Thyroid gland (tissue), 4 donors: ENCODE measurements at regions not wholly inside any gene's neighbourhood (a gene's known extent, or its start where the extent isn't known, plus 50 kb on each side); places are given as distances from the start of the nearest gene placed in this dataset.

ENCODE experiments used
- POLR2A ChIP-seq, 2 donors: fragments of 450-650 bp; IDR thresholded peaks; one replicate each; pipeline ENCODE4 v1.6.1; 2017; ENCODE audit warnings: antibody characterized with exemption in 2 of 2, mild to moderate bottlenecking in 2 of 2, moderate library complexity in 1 of 2
- TF ChIP-seq, protein P1 (sequence below), 6 experiments: fragments of 200-600 bp in 3 of 6; fragments of 450-650 bp in 3 of 6; sonication (generic) in 3 of 6; IDR thresholded peaks; one replicate each; pipeline ENCODE4 v1.5.1; 2016 to 2019; ENCODE audit warnings: antibody characterized with exemption in 6 of 6, mild to moderate bottlenecking in 2 of 6, inconsistent platforms in 1 of 6, moderate library complexity in 1 of 6

DNA sequence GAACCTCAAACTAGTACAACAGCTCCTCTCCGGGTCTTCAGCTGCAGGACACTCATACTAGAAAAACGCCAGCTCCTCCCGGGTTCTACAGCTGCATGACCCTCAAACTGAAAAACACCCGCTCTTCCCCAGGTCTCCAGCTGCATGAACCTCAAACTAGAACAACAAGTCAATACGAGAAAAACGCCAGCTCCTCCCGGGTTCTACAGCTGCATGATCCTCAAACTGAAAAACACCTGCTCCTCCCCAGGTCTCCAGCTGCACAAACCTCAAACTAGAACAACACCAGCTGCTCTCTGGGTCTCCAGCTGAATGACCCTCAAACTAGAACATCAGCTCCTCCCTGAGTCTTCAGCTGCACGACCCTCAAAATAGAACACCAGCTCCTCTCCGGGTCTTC lies 315.0 kb upstream of the TFPI start:
- TF ChIP-seq POLR2A (IDR thresholded peaks at IDR 0.05), result no peak
- TF ChIP-seq, protein P1, sequence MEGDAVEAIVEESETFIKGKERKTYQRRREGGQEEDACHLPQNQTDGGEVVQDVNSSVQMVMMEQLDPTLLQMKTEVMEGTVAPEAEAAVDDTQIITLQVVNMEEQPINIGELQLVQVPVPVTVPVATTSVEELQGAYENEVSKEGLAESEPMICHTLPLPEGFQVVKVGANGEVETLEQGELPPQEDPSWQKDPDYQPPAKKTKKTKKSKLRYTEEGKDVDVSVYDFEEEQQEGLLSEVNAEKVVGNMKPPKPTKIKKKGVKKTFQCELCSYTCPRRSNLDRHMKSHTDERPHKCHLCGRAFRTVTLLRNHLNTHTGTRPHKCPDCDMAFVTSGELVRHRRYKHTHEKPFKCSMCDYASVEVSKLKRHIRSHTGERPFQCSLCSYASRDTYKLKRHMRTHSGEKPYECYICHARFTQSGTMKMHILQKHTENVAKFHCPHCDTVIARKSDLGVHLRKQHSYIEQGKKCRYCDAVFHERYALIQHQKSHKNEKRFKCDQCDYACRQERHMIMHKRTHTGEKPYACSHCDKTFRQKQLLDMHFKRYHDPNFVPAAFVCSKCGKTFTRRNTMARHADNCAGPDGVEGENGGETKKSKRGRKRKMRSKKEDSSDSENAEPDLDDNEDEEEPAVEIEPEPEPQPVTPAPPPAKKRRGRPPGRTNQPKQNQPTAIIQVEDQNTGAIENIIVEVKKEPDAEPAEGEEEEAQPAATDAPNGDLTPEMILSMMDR (IDR thresholded peaks at IDR 0.05), result no peak
